ENCODE measurements at regions not wholly inside any gene's neighbourhood (a gene's known extent, or its start where the extent isn't known, plus 50 kb on each side); places are given as distances from the start of the nearest gene placed in this dataset.
"Not testable (repeated sequence)": the region's sequence is repeated elsewhere in the genome, so short reads cannot be mapped to it uniquely, and the experiment has no call there.

GRCh38 chr1:149364188-149364981 lies 110.5 kb upstream of the NBPF19 start:
- not testable (repeated sequence) for DNase-seq

- not testable (repeated sequence) for DNase-seq
Observed at GRCh38 chr1:149366402-149366801, 108.4 kb upstream of the NBPF19 start.

GRCh38 chr1:149367472-149368044 lies 107.3 kb upstream of the NBPF19 start:
- DNase-seq, result not testable (repeated sequence)

GRCh38 chr1:149368337-149368736 lies 106.5 kb upstream of the NBPF19 start:
- DNase-seq, result not testable (repeated sequence)

- DNase-seq, result not testable (repeated sequence)
Observed at GRCh38 chr1:149369081-149369480, 105.8 kb upstream of the NBPF19 start.

GRCh38 chr1:149371955-149372354 lies 102.9 kb upstream of the NBPF19 start:
- not testable (repeated sequence) for DNase-seq

GRCh38 chr1:149378462-149378861 lies 96.4 kb upstream of the NBPF19 start:
- DNase-seq, result not testable (repeated sequence)

- DNase-seq, result peak; percentile 58
Observed at GRCh38 chr1:149390173-149390926, 84.5 kb upstream of the NBPF19 start.

- DNase-seq, result not testable (repeated sequence)
Observed at GRCh38 chr1:149390931-149391330, 83.9 kb upstream of the NBPF19 start.

GRCh38 chr1:149395802-149396201 lies 79.0 kb upstream of the NBPF19 start:
- peak; percentile 42 for DNase-seq

GRCh38 chr1:149398527-149398926 lies 76.3 kb upstream of the NBPF19 start:
- DNase-seq, result not testable (repeated sequence)

- DNase-seq, result not testable (repeated sequence)
Observed at GRCh38 chr1:149408404-149408803, 66.4 kb upstream of the NBPF19 start.

- not testable (repeated sequence) for DNase-seq
Observed at GRCh38 chr1:149415373-149415772, 59.5 kb upstream of the NBPF19 start.

GRCh38 chr1:149418782-149419181 lies 56.1 kb upstream of the NBPF19 start:
- DNase-seq, result not testable (repeated sequence)

- not testable (repeated sequence) for DNase-seq
Observed at GRCh38 chr1:149423122-149423521, 51.7 kb upstream of the NBPF19 start.

All from activated naive CD4-positive, alpha-beta T cell treated with Interleukin-2 at 50 U/mL for 16 hours (primary cell).